LoVo (cell line): ENCODE measurements at regions not wholly inside any gene's neighbourhood (a gene's known extent, or its start where the extent isn't known, plus 50 kb on each side); places are given as distances from the start of the nearest gene placed in this dataset.
A peak's percentile ranks its signal among the peaks of the same experiment; 100 is the strongest.
"Not testable (repeated sequence)": the region's sequence is repeated elsewhere in the genome, so short reads cannot be mapped to it uniquely, and the experiment has no call there.

ENCODE experiments used
- DNase-seq: peaks from one replicate; pipeline ENCODE4 v3.0.0-alpha.2; 2016; ENCODE audit warnings: low spot score

DNA sequence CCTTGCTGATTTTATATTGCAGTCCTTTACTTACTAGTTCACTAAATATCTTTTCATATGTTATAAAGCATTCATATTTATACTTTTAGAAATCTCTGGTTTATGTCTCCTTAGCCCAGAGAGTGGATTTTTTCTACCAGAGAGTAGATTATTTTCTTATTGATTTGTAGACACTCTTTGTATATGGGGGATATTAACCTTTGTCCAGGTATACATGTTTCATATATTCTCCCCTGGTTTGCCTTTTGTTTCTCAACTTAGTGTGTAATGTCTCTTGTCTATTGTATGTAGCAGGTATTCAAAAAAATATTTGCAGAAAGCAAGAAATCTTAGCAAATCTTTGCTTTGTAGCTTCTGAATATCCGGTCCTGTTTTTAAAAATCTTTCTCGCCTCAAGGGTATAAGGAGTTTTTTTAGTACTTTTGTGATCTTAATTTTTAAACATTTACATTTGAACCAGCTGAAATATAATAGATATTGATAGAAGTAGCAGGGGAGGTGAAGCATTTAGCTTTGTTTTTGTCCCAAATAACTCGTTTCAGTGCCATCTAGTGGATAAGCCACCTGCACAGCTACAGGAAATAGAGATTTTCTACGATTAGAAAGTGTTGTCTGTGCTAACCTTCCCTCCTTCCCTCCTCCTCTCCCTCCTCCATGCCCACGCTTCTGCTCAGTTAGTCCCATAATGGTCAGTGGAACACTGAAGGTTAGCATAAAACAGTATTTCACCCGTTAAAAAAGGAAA, 97.0 kb downstream of the PHETA1 start:
- DNase-seq = no peak

DNA sequence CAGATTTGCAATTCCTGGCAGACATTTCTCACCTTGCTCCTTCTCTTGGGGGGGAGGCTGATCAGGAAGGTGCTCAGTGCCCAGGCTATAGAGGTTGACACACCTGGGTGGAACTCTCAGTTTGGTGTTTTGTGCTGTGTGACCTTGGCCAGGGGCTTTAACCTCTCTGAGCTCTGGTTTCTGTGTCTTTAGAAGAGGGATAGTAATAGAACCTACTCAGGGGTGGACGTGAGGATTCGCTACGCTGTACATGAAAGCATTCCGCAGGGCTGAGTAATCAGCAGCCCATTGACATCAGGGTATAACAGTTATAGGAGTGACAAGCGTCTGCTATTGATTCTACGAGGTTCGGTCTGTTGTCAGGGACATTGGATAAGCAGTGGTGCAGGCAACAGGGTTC, 98.1 kb downstream of the PHETA1 start:
- peak; percentile 31 for DNase-seq

DNA sequence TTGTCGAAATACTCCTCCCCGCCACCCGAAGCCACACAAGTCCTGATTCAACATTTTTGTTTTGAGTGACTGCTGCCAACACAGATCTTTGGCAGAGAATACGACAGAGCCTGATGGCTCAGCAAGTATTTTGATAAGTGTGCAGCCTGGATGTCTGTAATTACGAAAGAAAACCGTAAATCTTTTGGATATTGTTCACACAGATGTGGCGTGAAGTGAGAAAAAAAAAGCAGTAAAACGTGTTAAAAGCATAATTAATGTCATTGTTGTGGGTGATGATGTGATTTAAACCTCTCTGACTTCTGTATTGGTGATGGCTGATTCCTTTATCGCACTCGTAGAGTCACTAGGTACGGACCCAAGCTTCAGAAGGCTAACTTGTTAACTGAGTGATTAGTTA, 98.7 kb downstream of the PHETA1 start:
- no peak for DNase-seq

DNA sequence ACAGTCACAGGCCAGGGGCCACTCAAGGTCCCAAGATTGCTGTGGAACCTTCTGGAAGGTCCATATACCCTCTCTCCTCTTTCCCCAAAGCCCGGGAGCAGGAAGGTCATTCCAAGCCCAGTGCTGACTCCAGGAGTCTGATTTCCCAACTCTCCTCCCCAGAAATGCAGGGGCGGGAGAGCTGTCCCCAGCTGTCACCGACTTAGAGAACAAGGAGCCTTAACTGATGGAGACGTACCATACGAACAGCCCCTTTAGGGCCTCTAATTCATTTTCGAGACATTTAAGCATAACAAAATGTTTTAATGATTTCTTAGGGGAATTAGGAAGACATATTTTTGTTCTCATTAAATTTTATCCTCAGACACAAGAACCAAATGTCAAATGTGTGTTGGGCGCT, 99.2 kb downstream of the PHETA1 start:
- DNase-seq = no peak

DNA sequence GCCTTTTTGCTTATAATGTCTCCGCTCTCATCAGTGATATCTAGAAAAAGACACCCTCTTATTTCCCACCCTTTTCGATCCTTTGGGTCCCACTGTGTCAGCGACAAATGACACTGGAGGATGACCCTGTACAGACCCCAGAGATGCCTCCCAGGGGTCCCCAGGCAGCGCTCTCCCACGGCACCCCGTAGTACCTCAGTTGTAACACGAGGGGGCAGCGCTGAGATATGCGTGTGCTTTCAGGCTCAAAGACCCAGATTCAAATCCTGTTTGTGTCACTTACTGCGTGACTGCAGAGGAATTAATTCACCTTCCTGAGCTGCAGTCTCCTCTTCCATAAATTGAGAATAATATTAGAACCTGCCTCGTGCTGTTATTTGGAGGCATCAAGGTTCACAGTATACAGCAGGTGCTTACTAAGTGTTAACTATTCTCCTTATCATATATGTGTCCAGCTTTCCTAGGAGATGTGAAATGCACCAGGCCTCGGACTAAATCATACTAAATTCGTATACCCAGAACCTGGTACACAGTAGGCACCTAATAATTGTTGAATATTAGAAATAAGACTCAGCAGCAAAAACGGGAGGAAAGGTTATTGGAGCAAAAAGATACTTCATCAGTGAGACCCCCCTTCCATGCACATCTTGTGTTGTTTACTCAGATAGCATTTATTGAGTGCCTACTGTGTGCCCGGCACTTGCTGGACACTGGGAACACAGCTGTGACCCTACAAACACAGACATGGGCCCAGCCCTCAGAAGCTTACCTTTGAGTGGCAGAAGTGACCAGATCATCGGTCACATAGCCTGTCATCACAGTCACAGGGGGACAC, 99.9 kb downstream of the PHETA1 start:
- DNase-seq = no peak

DNA sequence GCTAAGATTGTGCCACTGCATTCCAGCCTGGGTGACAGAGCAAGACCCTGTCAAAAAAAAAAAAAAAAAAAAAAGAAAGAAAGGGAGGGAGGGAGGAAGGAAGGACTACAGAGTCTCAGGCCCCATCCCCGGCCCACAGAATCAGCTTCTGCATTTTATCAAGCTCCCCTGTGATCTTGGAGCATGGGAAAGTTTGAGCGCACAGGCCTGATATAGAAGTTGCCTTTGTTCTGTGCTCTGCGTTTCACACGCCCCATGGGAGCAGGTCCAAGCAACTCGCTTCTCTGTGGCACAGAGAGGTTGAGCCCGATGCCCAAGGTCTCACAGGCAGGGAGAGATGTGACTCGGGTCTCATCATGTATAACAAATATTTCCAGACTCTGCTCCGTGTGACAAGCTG, 101.8 kb downstream of the PHETA1 start:
- DNase-seq = no peak

DNA sequence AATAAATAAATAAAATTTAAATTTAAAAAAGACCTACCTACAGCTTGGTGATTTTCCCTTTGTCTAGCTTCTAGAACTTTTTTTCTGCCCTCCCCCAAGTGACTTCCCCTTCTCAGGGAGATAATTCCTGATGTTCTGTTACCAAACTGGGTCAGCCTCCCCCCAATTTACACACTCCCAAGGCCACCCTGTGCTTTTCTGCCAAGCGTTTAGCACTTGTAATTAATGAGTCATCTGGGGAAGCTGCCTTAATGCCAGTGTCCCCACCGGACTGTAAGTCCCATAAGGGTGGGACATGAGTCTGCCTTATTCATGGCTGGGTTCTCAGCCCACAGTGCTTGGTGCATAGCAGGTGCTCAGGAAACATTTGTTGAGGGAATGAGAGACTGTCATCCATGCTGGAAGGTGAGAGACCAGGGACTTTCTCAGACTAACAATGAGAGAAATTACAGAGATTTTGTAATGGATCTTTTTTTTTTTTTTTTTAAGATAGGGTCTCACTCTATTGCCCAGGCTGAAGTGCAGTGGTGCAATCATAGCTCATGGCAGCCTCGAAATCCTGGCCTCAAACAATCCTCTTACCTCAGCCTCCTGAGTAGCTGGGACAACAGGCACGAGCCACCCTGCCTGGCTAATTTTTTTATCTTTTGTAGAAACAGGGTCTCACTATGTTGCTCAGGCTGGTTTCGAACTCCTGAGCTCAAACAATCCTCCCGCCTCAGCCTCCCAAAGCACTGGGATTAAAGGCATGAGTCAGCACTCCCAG, 106.8 kb downstream of the PHETA1 start:
- DNase-seq = no peak

DNA sequence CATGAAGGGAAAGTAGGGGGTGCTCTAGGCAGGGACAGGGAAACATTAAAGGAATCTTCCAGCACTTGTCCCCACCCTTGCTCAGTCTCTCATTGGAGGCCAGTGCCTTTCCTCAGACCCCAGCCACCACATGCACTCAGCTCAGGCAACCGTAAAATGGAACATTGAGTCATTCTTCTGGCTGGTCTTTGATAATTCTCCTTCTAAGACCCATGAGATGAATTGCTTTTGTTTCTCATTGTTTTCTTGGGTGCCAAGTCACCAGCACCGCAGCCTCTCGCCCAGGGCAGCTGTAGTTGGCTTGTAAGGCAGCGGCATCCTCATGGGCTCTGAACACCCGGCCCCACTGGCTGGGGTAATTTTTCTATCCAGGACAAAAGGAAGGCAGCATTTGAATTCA, 108.2 kb downstream of the PHETA1 start:
- DNase-seq = no peak

DNA sequence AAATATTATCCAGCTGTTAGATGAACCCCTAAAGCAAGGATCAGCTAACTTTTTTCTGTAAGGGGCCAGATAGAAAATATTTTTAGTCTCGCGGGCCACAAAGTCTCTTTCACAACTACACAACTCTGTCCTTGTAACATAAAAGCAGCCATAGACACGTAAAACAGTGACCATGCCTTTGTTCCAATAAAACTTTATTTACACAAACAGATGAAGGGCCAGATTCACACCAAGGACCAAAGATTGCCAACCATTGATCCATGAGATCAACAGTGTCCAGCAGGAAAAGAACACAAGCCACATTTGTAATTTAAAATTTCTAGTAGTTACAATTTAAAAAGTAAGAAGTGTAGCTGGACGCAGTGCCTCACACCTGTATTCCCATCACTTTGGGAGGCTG, 109.7 kb downstream of the PHETA1 start:
- DNase-seq = no peak

DNA sequence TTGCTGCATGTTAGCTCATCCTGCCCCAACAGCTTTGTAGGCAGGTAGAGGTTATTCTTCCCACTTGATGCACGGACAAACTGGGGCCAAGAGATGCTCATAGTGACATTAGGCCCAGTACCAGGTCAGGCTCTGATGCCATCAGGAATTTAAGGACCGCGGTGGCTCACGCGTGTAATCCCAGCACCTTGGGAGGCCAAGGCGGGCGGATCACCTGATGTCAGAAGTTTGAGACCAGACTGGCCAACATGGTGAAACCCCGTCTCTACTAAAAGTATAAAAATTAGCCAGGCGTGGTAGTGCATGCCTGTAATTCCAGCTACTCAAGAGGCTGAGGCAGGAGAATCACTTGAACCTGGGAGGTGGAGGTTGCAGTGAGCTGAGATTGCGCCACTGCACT, 110.8 kb downstream of the PHETA1 start:
- DNase-seq = not testable (repeated sequence)

DNA sequence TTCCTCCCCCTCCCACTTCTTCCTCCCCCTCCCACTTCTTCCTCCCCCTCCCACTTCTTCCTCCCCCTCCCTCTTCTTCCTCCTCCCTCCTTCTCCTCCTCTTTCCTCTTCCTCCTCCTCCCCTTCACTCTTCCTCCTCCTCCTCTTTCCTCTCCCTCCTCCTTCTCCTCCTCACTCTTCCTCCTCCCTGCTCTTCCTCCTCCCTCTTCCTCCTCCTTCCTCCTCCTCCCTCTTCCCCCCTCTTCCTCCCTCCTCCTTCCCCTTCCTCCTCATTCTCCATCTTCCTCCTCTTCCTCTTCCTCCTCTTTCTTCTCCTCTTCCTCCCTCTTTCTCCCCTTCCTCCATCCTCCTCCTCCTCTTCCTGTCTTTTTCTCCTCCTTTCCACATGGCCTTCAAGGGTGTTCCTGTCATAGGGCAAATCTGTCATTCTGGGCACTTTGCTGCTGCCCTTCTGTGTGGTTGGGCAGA, 111.4 kb downstream of the PHETA1 start:
- DNase-seq = no peak

DNA sequence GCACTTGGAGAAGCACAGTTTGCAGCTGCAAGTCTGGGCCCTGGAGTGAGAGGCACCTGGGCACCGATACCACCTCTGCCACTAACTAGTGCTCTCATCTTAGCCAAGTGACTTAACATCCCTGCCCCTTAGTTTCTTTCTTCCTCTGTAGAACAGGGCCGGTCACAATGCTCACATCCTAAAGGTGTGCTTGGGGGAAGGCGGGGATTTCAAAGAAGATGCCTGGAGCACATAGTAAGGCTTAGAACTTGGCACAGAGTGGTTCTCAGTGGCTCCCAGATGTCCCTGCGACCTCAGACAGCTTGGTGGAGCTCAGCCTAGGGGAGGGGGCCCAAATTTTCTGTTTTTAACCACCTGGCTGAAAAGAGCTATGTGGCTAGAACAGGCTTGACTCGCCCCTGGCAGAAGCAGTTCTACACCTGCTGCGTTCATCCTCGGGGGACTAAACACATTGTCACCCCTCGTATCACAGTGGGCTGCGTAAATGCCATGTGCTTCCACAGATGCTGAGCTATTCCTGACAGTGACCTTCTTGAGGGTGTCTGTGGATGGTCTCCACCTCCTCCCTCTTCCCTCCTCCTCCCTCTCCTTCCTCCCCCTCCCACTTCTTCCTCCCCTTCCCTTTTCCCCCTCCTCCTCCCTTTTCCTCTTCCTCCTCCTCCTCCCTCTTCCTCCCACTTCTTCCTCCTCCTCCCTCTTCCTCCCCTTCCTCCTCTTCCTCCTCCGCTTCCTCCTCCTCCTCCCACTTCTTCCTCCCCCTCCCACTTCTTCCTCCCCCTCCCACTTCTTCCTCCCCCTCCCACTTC, 112.1 kb downstream of the PHETA1 start:
- DNase-seq = no peak

DNA sequence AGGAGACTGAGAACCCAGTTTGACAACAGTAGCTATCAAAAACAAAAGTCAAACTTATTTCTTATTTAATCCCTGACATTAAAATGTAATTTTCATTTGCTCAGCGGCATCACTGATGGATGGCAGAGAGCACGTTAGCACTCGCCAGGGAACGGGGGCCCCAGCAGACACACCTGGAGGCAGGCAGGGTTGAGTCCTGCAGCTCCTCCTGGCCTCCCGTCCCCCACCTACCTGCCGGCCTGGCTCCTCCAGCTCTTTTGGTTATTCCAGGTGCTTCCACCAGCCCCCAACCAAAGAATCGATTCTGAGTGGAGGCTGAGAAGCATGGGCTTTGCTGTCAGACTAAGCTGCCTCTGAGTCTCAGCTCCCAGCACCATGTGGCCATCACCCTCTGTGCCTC, 113.6 kb downstream of the PHETA1 start:
- no peak for DNase-seq

DNA sequence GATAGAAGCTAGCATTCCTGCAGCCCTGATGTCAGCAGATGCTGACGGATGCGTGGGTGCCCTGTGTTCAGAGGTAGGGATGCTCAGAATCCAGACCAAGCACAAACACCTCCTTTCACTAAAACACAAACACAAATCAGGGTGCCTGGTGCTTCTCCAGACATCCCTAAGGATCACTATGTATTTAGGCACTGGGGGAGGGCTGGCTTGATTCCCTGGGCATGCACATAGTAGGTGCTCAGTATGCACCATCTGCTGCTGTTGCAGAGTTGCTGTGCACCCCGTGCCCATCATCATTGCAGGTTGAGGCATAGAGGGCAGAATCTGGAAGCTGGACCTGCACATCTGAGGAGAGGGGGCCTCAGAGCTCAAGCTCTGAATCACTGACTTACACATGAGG, 114.8 kb downstream of the PHETA1 start:
- no peak for DNase-seq

DNA sequence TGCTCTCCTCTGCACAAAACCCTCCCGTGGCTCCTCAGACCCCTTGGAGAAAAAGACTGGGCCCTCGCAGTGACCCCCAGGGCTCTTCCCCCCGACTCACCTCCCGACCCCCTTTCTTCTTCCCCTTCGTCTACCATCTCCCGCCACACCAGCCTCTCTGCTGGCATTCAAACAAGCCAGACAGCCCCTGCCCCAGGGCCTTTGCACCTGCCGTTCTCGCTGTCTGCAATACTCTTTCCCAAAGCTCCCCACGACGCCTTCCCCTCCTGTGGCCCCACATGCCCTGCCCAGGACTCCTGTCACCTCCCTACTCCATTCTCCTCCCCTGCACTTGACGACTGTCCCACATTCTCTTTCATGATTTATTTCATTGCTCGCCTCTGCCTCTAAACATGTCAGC, 115.7 kb downstream of the PHETA1 start:
- DNase-seq = no peak

DNA sequence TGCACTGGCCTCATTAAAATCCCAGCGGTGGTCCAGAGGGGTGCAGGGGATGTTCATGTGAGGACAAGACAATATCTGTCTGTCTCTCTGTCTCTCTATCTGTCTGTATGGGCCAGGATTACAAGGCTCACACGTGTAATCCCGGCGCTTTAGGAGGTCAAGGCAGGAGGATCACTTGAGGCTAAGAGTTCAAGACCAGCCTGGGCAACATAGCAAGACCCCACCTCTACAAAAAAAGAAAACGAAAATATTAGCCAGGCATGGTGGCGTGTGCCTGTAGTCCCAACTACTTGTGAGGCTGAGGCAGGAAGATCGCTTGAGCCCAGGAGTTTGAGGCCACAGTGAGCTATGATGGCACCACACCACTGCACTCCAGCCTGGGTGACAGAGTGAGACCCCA, 117.1 kb downstream of the PHETA1 start:
- DNase-seq = no peak

DNA sequence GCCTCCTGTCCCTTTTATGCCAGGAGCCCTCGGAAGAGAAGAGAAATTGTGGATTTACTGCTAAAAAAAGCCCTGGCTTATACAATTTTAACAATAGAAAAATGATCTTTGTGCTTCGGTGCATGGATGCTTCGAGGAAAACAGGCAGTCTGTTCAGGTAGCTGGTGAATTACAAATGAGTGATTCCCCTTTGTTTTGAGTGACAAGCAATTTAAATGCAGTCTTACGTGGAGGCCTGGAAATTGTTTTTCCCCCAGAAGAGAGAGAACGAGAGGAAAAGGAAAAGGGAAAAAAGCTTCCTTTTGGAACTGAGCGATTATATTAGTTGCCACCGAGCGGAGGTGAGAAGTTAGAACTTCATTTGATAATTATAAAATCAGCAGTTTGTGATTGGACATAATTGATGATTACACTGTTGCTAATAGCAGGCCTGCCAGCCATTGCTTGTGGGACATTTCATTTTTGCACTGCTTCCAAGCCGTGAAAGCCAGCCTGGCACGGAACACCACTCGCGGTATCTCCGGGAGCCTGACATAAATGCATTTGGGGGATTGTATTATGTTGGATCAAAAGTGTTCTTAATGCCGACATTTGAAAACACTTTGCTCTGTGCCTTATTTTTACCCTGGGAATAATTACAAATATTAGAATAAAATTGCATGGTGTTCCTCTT, 117.7 kb downstream of the PHETA1 start:
- no peak for DNase-seq

DNA sequence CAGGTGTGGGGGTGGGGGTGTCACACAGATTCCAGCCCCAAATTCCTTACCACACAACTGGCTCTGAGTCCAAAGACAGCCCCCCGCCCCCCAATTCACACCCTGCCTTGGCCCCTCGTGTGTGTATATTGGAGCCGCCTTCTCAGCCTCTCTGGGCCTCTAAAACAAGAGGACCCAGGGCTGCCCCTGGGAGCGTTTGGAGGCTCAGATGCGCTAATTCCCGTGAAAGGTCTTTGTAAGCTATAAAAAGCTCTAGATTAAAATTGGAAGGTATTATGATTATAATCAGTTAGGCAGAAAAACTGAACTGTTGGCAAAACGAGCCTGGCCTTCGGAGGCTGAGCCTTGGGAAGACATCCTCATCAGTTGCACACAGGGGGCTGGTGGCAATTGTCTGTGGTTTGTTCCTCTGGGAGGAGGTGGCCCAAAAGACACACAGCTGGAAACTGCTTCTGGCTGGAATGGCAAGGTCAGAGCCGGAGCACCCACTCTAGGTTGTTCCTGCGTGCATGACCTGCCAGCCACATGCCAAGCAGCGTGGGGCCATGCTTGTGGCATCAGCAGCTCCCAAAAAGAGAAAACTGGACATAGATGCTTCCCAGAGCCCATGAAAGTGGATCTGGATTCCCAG, 118.5 kb downstream of the PHETA1 start:
- DNase-seq = no peak

DNA sequence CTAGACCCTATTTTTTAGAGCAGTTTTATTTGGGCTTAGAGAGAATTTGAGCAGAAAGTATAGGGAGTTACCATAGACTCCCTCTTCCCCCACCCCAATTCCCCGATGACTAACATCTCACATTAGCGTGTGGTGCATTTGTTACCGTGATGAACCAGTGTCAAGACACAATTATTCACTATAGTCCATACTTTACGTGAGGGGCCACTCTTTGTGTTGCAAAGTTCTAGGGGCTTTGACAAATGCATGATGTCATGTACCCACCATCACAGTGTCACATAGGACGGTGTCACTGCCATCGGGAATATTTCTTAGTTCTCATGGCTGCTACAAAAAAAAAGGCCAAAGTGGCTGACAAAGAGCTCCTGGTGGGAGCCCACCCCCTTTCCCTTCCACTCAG, 119.1 kb downstream of the PHETA1 start:
- DNase-seq = no peak

DNA sequence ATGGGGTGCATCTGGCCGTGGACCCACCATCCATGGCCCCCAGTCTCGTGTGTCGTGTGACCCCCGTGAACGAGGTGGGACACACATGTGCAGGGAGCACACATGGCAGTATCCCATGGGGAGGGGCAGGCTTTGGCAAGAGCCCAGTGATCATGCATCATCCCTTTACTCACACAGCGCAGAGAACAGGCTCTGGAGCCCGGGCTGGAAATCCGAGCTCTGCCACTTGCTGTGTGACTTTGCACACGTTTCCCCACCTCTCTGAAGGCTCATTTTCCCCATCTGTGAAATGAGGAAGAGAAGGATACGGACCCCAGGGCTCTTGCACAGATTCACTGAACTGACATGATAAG, 119.9 kb downstream of the PHETA1 start:
- DNase-seq = no peak
